ENCODE measurements at regions not wholly inside any gene's neighbourhood (a gene's known extent, or its start where the extent isn't known, plus 50 kb on each side); places are given as distances from the start of the nearest gene placed in this dataset.

- TF ChIP-seq CTCF (IDR thresholded peaks at IDR 0.05 in 2 of 3, conservative IDR thresholded peaks at IDR 0.05 in 1 of 3; ENCODE audit: borderline replicate concordance in 1 of 3, insufficient read depth in 1 of 3, low read depth in 2 of 3, low read length in 2 of 3): no peak
- TF ChIP-seq TCF7L2 (IDR thresholded peaks at IDR 0.05; ENCODE audit: borderline replicate concordance, extremely low read depth, insufficient read depth, insufficient read length): no peak
- TF ChIP-seq POLR2A (IDR thresholded peaks at IDR 0.05; ENCODE audit: borderline replicate concordance, extremely low read depth, insufficient read depth, insufficient read length): no peak
- TF ChIP-seq ZNF274 (IDR thresholded peaks at IDR 0.05; ENCODE audit: low read depth, low read length): no peak
- no peak for TF ChIP-seq REST (IDR thresholded peaks at IDR 0.05; ENCODE audit: low read depth)
- TF ChIP-seq RAD21 (IDR thresholded peaks at IDR 0.05; ENCODE audit: low read depth): no peak
- TF ChIP-seq JUND (IDR thresholded peaks at IDR 0.05): no peak
- no peak for TF ChIP-seq YY1 (IDR thresholded peaks at IDR 0.05; ENCODE audit: extremely low read depth, insufficient replicate concordance, low read depth, low read length)
- no peak for TF ChIP-seq EZH2phosphoT487 (IDR thresholded peaks at IDR 0.05; ENCODE audit: borderline replicate concordance)
- TF ChIP-seq ZFX (IDR thresholded peaks at IDR 0.05): no peak
- TF ChIP-seq EZH2 (IDR thresholded peaks at IDR 0.05): no peak
These were observed 395.1 kb downstream of the FBXO15 start for GRCh38 chr18:73752546-73752945.
